ENCODE measurements at regions not wholly inside any gene's neighbourhood (a gene's known extent, or its start where the extent isn't known, plus 50 kb on each side); places are given as distances from the start of the nearest gene placed in this dataset.

- no peaks in the 10 kb centered on the region for H3K4me1 Mint-ChIP-seq (ENCODE audit: low read depth, unreplicated experiment)
- peaks cover 3% of the 10 kb centered on the region for H3K9me3 Mint-ChIP-seq (ENCODE audit: unreplicated experiment)
- peaks cover 16% of the 10 kb centered on the region for H3K36me3 Mint-ChIP-seq (ENCODE audit: unreplicated experiment)
- no peaks in the 10 kb centered on the region for H3K27me3 Mint-ChIP-seq (ENCODE audit: unreplicated experiment)
- TF ChIP-seq, protein P1, sequence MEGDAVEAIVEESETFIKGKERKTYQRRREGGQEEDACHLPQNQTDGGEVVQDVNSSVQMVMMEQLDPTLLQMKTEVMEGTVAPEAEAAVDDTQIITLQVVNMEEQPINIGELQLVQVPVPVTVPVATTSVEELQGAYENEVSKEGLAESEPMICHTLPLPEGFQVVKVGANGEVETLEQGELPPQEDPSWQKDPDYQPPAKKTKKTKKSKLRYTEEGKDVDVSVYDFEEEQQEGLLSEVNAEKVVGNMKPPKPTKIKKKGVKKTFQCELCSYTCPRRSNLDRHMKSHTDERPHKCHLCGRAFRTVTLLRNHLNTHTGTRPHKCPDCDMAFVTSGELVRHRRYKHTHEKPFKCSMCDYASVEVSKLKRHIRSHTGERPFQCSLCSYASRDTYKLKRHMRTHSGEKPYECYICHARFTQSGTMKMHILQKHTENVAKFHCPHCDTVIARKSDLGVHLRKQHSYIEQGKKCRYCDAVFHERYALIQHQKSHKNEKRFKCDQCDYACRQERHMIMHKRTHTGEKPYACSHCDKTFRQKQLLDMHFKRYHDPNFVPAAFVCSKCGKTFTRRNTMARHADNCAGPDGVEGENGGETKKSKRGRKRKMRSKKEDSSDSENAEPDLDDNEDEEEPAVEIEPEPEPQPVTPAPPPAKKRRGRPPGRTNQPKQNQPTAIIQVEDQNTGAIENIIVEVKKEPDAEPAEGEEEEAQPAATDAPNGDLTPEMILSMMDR (IDR thresholded peaks at IDR 0.05; ENCODE audit: partially characterized antibody, unreplicated experiment): no peak
- no peak for DNase-seq
- no peak overlapping the region for H3K4me3 Mint-ChIP-seq (ENCODE audit: unreplicated experiment)
- no peak overlapping the region for H3K27ac Mint-ChIP-seq (ENCODE audit: unreplicated experiment)
Observed at GRCh38 chr6:98230250-98230649, 604.1 kb upstream of the POU3F2 start.

DNA sequence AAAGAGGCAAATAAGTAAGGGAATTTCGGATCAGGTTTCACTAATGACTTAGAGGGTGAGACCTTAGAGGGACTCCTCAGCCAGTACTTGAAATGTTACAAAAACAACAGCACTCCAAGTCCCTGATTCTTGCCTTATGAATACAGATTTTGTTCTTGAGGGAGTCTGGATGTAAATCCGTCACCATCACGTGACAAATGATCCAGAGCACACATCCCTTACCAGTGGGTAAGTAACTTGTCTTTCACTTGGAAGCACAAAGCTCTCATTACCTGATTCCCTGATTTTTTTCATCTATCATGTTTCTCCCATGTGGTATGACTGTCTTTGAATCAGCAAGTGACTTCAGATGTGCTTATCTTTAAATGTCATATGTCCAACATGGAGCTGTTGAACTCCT lies 595.3 kb upstream of the POU3F2 start:
- Mint-ChIP-seq H3K36me3 (ENCODE audit: unreplicated experiment) (peaks cover 5% of the 10 kb centered on the region), H3K27me3 (ENCODE audit: unreplicated experiment) (no peaks in the 10 kb centered on the region), H3K4me1 (ENCODE audit: low read depth, unreplicated experiment) (no peaks in the 10 kb centered on the region), H3K4me3 (ENCODE audit: unreplicated experiment) (no peak overlapping the region), H3K27ac (ENCODE audit: unreplicated experiment) (no peak overlapping the region), H3K9me3 (ENCODE audit: unreplicated experiment) (peaks cover 1% of the 10 kb centered on the region)
- TF ChIP-seq, protein P1 (IDR thresholded peaks at IDR 0.05; ENCODE audit: partially characterized antibody, unreplicated experiment): no peak
- no peak for DNase-seq

DNA sequence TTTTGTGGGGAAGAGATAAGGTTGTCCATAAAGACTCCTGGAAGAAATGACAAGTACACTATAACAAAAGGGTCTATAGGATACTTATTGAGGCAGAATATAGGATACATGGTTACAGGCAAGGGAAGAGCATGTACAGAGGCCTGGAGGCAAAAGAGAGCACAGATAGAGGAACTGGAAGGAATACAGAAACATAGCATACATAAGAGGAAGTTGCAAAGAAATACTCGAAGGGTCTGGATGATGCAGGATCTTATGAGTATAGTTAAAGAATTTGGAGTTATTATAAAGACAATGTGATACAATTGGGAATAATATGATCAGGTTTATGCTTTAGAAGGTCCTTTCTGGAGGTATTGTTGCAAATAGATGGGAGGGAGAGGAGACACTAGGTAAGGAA lies 592.7 kb upstream of the POU3F2 start:
- TF ChIP-seq, protein P1 (IDR thresholded peaks at IDR 0.05; ENCODE audit: partially characterized antibody, unreplicated experiment): no peak
- no peaks in the 10 kb centered on the region for H3K4me1 Mint-ChIP-seq (ENCODE audit: low read depth, unreplicated experiment)
- no peaks in the 10 kb centered on the region for H3K27me3 Mint-ChIP-seq (ENCODE audit: unreplicated experiment)
- no peak overlapping the region for H3K27ac Mint-ChIP-seq (ENCODE audit: unreplicated experiment)
- no peak for DNase-seq
- H3K36me3 Mint-ChIP-seq (ENCODE audit: unreplicated experiment): no peaks in the 10 kb centered on the region
- no peaks in the 10 kb centered on the region for H3K9me3 Mint-ChIP-seq (ENCODE audit: unreplicated experiment)
- no peak overlapping the region for H3K4me3 Mint-ChIP-seq (ENCODE audit: unreplicated experiment)

DNA sequence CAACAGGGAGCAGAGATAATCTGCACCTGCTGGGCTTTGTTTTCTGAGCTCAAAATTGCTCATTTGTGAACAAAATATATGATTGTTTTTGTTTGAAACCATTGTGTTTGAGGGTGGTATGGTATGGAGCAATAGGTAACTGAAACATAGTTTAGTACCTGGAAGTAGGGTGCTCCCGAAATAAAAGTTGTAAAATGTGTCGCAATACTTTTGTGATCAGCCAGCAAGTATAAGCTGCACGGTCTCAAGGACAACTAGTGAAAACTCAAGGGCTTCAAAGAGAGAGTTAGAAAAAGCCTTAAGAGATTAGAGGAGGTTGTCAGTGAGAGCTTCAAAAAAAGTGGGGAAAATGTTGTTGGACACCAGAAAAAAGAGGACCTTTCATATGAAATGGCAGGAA lies 579.8 kb upstream of the POU3F2 start:
- H3K27me3 Mint-ChIP-seq (ENCODE audit: unreplicated experiment): no peaks in the 10 kb centered on the region
- H3K36me3 Mint-ChIP-seq (ENCODE audit: unreplicated experiment): no peaks in the 10 kb centered on the region
- no peaks in the 10 kb centered on the region for H3K4me1 Mint-ChIP-seq (ENCODE audit: low read depth, unreplicated experiment)
- TF ChIP-seq, protein P1 (IDR thresholded peaks at IDR 0.05; ENCODE audit: partially characterized antibody, unreplicated experiment): no peak
- DNase-seq: no peak
- H3K4me3 Mint-ChIP-seq (ENCODE audit: unreplicated experiment): no peak overlapping the region
- no peaks in the 10 kb centered on the region for H3K9me3 Mint-ChIP-seq (ENCODE audit: unreplicated experiment)
- no peak overlapping the region for H3K27ac Mint-ChIP-seq (ENCODE audit: unreplicated experiment)

DNA sequence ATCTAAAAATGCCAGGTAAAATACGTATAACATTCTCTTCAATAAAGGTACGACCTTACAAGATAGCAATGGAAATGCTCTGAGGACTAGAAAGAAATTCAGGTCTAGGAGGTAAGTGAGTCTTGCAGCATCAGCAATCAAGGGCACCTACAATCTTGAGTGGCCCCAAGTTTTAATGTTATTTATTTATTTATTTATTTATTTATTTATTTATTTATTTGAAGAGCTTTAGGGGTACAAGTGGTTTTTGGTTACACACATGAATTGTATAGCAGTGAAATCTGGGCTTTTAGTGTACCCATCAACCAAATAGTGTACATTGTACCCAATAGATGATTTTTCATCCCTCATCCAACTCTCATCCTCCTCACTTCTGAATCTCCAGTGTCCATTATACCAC lies 574.0 kb upstream of the POU3F2 start:
- Mint-ChIP-seq H3K4me3 (ENCODE audit: unreplicated experiment) (no peak overlapping the region), H3K4me1 (ENCODE audit: low read depth, unreplicated experiment) (no peaks in the 10 kb centered on the region), H3K9me3 (ENCODE audit: unreplicated experiment) (no peaks in the 10 kb centered on the region), H3K27ac (ENCODE audit: unreplicated experiment) (no peak overlapping the region), H3K36me3 (ENCODE audit: unreplicated experiment) (no peaks in the 10 kb centered on the region), H3K27me3 (ENCODE audit: unreplicated experiment) (no peaks in the 10 kb centered on the region)
- TF ChIP-seq, protein P1 (IDR thresholded peaks at IDR 0.05; ENCODE audit: partially characterized antibody, unreplicated experiment): no peak
- DNase-seq: no peak

Data from glutamatergic neuron (in vitro differentiated cells).